ENCODE measurements at regions not wholly inside any gene's neighbourhood (a gene's known extent, or its start where the extent isn't known, plus 50 kb on each side); places are given as distances from the start of the nearest gene placed in this dataset.

GRCh38 chr10:3969876-3970666, 185.1 kb upstream of the KLF6 start:
- no peak for TF ChIP-seq CTCF (IDR thresholded peaks at IDR 0.05)
- TF ChIP-seq, protein P1, sequence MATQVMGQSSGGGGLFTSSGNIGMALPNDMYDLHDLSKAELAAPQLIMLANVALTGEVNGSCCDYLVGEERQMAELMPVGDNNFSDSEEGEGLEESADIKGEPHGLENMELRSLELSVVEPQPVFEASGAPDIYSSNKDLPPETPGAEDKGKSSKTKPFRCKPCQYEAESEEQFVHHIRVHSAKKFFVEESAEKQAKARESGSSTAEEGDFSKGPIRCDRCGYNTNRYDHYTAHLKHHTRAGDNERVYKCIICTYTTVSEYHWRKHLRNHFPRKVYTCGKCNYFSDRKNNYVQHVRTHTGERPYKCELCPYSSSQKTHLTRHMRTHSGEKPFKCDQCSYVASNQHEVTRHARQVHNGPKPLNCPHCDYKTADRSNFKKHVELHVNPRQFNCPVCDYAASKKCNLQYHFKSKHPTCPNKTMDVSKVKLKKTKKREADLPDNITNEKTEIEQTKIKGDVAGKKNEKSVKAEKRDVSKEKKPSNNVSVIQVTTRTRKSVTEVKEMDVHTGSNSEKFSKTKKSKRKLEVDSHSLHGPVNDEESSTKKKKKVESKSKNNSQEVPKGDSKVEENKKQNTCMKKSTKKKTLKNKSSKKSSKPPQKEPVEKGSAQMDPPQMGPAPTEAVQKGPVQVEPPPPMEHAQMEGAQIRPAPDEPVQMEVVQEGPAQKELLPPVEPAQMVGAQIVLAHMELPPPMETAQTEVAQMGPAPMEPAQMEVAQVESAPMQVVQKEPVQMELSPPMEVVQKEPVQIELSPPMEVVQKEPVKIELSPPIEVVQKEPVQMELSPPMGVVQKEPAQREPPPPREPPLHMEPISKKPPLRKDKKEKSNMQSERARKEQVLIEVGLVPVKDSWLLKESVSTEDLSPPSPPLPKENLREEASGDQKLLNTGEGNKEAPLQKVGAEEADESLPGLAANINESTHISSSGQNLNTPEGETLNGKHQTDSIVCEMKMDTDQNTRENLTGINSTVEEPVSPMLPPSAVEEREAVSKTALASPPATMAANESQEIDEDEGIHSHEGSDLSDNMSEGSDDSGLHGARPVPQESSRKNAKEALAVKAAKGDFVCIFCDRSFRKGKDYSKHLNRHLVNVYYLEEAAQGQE (IDR thresholded peaks at IDR 0.05; ENCODE audit: insufficient read depth in 1 of 2, low read depth in 2 of 2, low read length in 1 of 2): no peak

Measured in Panc1 (cell line).